ENCODE measurements at regions not wholly inside any gene's neighbourhood (a gene's known extent, or its start where the extent isn't known, plus 50 kb on each side); places are given as distances from the start of the nearest gene placed in this dataset.

DNA sequence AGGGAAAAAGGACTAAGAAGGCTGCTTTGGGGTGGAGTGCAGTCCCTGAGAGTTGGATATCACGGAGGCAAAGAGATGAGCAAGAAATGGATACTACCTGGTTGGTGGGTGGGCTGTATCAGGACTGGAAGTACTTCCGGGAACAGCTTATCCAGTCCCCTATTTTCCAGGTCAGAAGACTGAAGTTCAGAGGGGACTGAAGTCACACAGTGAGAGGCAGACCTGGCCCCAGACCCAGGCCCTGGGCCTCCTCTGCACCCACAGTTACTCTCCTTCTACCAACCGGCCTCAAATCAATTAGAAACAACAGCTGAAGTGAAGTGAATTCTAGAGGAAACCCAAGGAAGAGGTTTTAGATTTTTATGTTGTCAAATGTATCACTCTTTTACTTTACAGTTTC, 93.6 kb upstream of the ALDH1B1 start:
- no peak for TF ChIP-seq POLR2A (IDR thresholded peaks at IDR 0.05)
- TF ChIP-seq, protein P1, sequence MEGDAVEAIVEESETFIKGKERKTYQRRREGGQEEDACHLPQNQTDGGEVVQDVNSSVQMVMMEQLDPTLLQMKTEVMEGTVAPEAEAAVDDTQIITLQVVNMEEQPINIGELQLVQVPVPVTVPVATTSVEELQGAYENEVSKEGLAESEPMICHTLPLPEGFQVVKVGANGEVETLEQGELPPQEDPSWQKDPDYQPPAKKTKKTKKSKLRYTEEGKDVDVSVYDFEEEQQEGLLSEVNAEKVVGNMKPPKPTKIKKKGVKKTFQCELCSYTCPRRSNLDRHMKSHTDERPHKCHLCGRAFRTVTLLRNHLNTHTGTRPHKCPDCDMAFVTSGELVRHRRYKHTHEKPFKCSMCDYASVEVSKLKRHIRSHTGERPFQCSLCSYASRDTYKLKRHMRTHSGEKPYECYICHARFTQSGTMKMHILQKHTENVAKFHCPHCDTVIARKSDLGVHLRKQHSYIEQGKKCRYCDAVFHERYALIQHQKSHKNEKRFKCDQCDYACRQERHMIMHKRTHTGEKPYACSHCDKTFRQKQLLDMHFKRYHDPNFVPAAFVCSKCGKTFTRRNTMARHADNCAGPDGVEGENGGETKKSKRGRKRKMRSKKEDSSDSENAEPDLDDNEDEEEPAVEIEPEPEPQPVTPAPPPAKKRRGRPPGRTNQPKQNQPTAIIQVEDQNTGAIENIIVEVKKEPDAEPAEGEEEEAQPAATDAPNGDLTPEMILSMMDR (IDR thresholded peaks at IDR 0.05) = no peak
